ENCODE measurements at regions not wholly inside any gene's neighbourhood (a gene's known extent, or its start where the extent isn't known, plus 50 kb on each side); places are given as distances from the start of the nearest gene placed in this dataset.
"Not testable (repeated sequence)": the region's sequence is repeated elsewhere in the genome, so short reads cannot be mapped to it uniquely, and the experiment has no call there.

- no peak for DNase-seq
Measured at GRCh38 chr9:89674667-89675057, 69.8 kb downstream of the GADD45G start.

- DNase-seq = no peak
Measured at GRCh38 chr9:89675058-89675742, 70.4 kb downstream of the GADD45G start.

DNA sequence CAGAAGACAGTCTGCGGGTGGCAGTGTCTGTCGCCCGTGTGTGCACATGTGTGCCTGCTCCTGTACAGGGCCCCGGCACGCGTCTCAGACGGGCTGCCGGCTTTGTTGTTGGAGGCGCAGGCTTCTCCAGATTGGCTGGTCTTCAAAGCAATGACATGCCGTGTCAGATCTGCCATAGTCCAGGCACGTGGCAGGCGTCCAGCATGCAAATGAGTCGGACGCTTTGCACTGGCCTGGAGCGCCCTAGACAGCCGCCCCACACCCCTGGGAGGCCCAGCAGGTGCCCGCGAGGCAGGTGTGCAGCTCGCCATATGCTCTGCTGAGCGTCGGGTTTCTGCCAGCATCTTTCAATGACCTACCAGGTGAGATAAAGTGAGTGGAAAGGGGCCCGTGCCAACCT lies 71.5 kb downstream of the GADD45G start:
- DNase-seq = no peak

GRCh38 chr9:89677702-89678395 lies 73.0 kb downstream of the GADD45G start:
- no peak for DNase-seq

GRCh38 chr9:89678396-89679015 lies 73.7 kb downstream of the GADD45G start:
- no peak for DNase-seq

DNA sequence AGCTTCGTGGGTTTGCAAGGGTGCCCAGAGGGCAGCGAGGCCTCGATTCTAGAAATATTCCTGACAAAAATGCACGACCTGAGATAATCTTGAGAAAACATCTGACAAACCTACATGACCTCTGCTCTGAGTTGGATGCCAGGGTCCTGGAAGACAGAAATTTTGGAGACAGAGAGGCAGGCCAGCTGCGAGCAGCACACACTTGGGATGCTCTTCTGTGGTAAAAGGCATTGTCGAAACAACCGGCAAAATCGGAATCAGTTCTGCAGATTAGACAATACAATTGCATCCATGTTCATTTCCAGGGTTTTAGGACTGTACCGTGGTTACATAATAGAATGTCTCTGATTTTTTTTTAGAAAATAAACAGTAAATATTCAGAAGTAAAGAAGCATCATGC lies 74.2 kb downstream of the GADD45G start:
- no peak for DNase-seq

- DNase-seq = no peak
Measured at GRCh38 chr9:89679581-89679980, 74.8 kb downstream of the GADD45G start.

DNA sequence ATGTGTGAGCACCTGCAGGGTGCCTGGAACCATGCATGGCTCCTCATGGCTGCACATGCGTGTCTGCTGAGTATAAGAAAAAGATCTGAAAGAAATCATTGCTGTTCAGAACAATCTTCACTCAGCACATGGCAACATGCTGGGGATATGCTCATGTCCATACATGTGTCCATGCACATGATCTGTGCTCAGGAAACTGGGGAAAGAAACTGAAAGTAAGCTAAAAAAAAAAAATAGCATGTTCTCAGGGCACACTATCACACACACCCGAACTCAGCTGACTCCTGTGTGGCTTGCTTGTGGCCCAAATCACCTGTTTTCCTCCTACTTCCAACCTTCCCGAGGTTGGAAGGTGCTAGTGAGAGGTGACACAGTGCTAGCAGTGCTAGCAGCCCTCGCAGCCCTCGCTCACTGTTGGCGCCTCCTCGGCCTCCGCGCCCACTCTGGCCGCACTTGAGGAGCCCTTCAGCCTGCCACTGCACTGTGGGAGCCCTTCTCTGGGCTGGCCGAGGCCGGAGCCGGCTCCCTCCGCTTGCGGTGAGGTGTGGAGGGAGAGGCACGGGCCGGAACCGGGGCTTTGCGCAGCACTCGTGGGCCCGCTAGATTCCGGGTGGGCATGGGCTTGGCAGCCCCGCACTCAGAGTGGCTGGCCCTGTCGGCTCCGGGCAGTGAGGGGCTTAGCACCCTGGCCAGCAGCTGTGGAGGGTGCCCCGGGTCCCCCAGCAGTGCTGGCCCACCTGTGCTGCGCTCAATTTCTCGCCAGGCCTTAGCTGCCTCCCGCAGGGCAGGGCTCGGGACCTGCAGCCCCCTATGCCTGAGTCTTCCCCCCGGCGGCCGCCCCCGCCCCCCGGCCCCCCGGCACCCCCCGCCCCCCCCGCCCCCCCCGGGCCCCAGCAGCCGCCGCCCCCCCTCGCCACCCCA lies 76.0 kb downstream of the GADD45G start:
- DNase-seq = no peak

GRCh38 chr9:89681468-89681859 lies 76.7 kb downstream of the GADD45G start:
- not testable (repeated sequence) for DNase-seq

DNA sequence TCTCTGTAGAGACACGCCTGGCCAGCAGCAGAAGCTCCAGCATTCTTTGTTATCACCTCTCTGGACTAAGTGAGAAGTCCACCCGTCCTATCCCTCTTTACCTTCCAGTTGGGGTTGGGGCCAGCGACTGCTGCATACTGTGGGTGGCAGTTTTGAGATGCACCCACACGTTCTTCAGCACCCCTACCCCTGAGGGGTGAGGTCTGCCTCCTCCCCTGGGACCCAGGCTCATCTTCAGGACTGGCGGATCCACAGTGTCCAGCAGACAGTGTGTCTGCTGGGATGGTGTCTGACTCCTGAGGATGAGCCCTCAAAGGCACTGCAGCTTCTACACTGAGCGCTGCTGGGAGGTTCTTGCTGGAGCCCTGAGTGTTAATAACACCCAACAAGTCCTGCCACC lies 78.8 kb downstream of the GADD45G start:
- DNase-seq = no peak

DNA sequence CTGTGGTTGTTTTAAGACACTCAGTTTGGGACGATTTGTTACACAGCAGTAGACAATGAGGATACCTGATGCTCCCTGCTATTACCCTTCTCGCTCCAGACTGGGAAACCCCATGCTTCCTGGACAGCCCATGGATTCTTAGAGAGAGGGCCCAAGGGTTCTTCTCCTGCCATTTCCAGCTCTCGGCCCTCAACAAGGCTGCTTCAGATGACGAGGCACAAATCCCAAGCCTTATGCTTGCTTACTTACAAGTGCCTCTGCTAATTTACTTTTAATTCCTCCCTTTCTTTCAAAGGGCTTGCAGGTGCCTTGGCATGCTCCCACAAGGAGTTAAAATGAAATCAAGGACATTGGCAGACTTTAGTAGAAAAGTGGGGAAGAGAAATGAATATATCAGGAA lies 79.4 kb downstream of the GADD45G start:
- DNase-seq = no peak

- DNase-seq = no peak
Measured at GRCh38 chr9:89684912-89685636, 80.3 kb downstream of the GADD45G start.

GRCh38 chr9:89685698-89686097 lies 80.9 kb downstream of the GADD45G start:
- DNase-seq = no peak

DNA sequence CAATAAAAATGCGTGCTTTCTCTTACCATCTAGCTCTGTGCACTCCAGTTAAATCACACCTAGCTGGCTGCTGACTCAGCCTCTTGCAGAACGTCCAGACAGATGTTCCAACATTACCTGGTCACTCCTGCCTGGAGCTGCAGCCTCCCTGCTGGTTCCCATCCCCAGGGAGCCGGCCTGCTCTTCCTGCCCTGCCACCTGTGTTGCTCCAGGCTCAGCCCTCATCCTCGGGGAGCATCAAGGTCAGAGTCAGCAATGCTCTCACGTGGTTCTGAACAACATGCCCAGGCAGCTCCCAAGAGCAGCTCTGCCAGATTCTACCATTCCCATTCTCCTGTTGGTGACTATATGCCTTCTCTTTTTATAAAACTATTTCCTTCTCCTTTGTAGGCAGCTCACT lies 81.3 kb downstream of the GADD45G start:
- DNase-seq = no peak

DNA sequence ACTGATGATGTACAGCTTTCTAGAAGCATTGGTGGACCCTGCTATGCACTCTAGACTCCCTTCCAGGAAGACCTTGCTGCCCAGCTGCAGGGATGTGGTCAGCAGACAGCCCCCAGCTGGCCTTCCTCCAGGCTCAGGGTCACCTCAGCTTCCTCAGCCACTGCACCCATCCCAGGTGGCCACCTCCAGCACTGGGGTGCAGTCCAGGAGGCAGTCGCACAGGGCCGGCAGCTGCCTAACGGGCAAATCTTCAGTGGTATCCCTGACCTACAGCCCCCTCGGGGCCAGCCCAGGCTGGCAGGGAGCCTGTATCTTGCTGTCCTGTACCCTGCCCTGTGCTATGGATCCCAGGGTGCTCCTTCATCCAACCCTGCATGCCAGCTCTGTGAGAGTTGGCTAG lies 81.8 kb downstream of the GADD45G start:
- no peak for DNase-seq

DNA sequence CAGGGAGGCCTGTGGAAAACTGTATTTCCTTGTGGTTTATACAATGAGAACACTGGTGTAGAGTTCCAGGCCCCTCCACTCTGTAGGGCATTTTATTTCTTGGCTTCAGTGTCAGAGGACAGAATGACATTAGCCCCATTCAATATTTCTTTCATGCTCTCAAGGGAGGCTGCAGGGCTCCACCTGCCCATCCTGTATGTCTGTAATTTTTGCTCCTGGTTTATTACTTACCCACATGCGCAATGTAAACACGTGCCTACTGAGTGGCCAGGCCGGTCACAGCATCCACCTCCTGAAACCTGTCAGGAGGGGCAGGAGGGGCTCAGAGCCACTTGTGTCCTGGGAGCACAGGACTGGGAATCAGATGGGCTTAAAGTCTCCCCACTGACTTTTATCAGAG lies 82.4 kb downstream of the GADD45G start:
- no peak for DNase-seq

DNA sequence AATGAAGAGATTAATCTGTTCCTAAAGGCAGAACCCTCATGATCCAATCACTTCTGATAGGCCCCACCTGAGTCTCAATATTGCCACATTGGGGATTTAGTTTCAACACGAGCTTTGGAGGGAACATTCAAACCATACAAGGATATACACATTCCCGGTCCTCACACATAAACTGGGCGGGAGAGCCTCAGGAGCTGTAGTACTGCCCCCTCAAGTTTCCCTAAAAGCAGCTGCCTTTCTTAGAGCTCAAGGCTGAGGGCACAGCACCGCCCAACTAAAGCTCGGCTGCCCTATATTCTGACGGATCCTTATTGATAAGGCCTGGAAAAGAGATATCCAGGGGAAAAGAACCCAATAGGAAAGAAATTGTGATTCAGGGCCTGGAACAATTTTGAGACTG lies 83.0 kb downstream of the GADD45G start:
- DNase-seq = no peak

DNA sequence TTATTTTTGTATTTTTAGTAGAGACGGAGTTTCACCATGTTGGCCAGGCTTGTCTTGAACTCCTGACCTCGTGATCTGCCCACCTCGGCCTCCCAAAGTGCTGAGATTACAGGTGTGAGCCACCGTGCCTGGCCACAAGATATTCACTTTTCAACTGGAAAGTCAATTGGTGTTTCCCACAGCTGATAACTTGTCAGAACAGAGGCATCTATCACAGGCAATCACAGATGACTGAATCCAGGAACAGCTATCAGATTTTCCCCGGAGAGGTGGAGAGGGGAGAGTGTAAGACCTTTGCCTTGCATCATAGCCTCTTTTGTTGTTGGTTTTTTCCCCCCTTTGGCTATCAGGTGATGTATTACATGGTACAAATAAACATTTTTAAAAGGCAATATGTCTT lies 84.5 kb downstream of the GADD45G start:
- not testable (repeated sequence) for DNase-seq

DNA sequence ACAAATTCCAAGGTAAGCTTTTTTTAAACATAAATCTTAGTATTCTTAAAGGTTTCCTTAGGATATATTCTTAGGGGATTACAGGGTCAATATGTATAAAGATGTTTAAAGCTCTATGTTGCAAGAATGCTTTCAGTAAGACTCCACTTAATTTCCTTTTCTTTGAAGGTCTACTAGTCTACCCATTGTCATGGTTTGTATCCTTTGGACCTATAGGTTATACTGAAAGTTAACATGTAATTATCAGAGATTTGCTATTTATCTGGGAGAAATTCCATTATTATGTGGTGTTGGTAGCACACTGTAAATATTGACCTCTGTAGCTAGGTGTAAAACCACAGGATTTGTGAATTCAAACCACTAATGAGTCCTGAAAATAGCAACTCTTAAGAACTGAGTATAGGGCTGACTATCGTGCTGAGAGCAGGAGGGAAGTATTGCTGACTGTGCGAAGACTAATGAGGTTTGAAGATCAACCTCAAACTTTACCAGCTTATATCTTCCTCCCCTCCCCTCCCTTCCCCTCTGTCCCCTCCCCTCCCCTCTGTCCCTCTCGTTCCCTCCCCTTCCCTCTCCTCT lies 85.6 kb downstream of the GADD45G start:
- no peak for DNase-seq

DNA sequence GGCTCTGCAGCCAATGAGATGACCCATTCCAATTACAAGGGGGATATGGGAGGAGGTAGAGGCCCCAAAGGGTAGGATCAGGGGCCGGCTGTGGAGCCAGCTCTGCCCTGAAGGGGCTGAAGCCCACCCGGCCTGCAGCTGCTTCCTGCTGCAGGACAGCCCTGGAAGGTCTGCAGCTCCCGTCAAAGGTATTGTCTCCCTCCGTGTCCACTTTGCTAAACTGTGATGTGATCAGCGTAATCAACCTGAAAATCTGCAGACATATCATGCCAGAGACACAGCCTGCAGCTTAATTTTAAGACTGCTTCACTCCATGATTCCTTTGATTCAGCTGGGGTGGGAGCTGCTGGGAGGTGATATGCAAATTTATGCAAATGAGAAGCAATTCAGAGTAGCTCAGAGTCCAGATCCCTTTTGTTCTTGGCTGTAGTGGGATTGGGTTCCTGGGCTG lies 90.7 kb downstream of the GADD45G start:
- no peak for DNase-seq

DNA sequence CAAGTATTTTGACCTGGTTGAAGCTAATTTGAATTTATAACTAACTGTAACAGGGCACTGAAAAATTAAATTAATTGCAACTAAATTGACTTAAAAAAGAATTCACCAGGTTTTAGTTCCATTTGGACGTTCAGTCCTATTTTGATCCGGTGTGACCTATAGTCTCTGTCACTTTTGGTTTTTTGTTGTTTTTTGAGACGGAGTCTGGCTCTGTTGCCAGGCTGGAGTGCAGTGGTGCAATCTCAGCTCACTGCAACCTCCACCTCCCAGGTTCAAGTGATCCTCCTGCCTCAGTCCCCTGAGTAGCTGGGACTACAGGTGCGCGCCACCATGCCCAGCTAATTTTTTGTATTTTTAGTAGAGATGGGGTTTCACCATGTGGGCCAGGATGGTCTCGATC lies 91.2 kb downstream of the GADD45G start:
- DNase-seq = not testable (repeated sequence)

DNA sequence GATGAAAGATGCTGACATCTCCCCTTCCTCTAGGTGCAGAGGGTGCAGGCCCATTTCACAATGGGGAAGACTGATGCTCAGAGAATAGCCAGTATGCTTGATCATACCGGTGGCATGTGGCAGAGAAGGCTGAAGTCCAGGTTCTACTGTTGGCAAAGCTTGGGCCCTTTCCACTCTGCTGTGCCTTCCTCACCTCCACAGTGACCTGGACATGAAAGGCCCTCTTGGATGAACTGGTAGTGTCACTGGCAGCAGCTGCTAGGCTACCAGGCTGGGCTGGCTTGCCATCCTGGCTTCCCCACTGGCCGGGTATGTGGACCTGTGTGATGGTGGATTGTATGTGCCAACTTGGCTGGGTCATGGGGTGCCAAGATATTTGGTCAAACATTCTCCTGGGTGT lies 92.0 kb downstream of the GADD45G start:
- no peak for DNase-seq
